GM19025 (cell line): ENCODE measurements at regions not wholly inside any gene's neighbourhood (a gene's known extent, or its start where the extent isn't known, plus 50 kb on each side); places are given as distances from the start of the nearest gene placed in this dataset.

Source experiments
- ATAC-seq: cut with Tn5 transposase; IDR thresholded peaks from one replicate; pipeline ENCODE4 v1.9.1; 2021; ENCODE audit warnings: mild to moderate bottlenecking, low read depth, moderate library complexity; ENCODE audit not compliant: unreplicated experiment

DNA sequence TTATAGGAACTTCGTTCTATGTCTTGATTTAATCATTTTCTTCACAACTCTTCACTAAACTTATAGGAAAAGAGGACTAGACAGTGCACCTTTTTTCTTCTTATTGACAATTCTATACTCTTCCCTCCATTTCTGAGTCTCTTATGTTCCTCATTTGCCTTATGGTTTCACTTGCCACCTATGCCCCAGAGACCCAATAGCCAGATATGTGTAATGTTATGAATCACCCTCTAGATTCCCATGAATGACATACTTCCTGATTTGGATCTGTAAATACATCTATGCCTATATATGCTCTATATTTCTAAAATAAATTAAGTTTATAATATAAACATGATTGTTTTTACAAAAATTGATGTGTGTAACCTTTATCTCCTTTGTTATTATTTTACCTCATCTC lies 514.1 kb upstream of the MEF2C start:
- peak; percentile 53 for ATAC-seq

GRCh38 chr5:89396278-89396954 lies 513.4 kb upstream of the MEF2C start:
- peak; percentile 52 for ATAC-seq

DNA sequence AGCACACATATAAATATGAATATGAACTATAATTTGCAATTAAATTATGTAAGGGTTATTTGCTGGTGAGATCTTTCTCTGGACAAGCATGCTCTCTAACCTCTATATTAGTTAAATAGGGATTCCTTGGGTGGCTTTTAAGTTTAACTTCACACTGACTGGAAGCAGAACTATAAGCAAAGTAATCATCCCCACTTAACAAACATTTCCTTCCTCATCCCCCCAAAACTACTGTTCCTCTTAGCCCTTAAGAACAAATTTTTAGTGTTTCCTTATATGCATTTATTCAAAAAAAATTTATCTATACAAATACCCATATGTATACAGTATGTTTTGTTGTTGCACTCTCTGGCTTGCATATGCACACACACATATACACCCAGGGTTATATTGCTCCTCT lies 512.1 kb upstream of the MEF2C start:
- no peak for ATAC-seq

DNA sequence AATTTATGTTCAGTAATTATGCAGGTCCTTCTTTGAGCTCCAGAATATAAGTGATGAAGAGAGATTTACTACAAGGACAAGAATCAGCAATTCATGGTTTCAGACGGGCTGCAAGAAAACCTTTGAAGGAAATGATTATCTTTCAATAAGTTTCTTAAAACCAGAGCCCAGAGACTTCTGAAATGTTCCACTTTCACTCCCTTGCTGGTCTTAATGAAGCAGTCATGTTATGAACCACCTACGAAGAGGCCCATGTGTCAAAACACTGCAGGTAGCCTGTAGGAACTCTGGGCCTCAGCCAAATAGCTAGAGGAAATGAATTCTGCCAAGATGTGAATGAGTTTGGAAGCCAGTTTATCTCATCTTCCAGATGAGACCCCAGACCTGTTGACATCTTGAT lies 505.9 kb upstream of the MEF2C start:
- no peak for ATAC-seq

- no peak for ATAC-seq
Measured at GRCh38 chr5:89384391-89384790, 501.4 kb upstream of the MEF2C start.

GRCh38 chr5:89380635-89381034 lies 497.7 kb upstream of the MEF2C start:
- no peak for ATAC-seq

DNA sequence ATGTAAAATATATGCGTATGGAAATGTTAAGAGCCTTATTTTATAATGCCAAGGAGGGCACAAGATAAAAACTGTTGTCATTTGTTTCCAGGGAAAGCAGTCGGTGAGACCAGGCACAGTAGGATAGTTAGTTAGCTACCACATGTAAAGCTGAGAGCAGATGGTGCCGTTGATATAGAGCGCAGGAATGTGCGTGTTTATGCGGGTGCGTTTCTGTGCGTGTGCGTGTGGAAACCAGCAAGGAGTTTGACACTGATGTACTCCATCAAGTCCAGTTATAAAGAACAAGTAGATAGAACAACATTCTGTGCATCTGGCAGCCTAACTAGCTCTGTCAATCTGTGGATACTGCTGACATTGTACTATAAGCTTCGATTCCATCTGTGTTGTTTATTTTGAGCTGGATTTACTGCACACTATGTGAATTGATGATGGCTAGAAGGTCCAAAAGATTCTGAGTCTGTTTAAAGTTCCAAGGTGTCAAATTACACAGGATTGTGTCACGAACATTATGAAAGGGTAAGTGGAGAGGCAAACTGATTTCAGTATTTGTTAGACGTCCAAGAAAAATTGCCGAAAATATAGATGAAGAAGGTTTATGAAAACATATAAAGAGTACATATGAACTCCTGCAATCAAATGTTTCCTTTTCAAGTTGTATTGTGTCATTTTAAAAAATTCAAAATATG lies 494.9 kb upstream of the MEF2C start:
- no peak for ATAC-seq

DNA sequence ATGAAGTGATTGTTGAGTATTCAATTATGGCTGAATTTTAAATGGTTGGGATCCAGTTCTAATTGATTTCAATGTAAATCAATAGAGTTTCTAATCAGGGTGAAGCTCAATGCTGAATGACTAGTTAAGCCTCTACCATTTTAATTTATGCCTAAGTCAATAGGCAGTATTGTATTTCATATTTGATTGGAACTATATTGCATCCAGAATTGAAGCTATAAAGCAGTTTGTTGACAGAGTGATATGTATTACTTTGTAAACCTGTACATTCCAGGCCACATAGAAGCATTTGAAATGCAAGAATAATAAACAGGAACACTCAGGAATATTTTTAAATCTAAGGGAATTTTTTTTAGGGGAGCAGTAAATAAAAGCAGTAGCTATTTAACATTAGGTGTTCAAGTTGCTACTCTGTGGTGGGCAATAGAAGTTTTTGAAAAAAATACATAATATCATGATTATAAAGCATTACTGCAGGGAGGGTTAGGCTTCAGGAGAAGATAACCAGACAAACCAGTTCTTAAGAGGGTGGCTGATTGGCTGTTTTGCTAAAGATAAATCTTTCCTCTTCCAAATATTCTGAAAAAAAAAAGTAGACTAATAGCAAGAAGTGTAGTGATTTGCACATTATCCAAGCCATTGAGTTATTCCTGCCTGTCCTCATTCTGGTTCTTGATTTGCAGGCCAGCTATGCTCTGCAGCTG lies 492.0 kb upstream of the MEF2C start:
- no peak for ATAC-seq

- ATAC-seq: no peak
Measured at GRCh38 chr5:89374144-89374784, 491.3 kb upstream of the MEF2C start.

DNA sequence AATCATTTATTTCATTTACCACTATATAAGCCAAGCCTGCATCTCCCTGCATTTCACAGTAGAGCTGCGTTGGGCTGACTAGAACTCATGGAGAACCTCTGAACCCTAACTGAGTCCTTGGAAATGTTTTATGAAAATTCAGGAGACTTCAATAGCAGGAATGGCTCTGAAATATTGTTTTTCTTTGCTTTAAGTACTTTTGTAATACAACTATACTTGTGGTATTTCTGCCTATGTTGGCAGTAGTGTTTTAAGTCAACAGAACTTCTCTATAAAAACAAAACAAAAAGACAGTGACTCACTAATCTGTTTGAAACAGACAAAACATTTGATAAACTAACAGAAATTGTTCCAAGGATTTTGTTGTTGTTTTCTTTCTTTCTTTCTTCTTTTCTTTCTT lies 489.2 kb upstream of the MEF2C start:
- no peak for ATAC-seq

DNA sequence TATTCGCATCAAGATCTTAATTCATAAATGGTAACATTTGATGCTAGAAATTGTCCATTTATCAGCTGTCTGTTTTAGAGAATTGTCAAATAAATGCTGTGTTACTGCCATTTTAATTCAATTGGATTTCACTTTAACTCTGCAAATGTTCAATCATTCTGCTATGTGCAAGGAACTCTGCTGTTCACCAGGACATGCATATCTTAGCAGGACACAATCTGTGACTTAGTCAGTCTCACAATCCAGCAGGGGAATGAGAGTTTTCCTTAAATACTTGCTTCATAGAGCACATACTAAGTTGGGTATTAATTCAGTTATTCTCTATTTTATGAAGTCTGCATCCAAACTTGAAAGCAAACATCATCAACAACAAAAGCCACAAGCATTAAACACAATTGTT lies 488.7 kb upstream of the MEF2C start:
- ATAC-seq: no peak

DNA sequence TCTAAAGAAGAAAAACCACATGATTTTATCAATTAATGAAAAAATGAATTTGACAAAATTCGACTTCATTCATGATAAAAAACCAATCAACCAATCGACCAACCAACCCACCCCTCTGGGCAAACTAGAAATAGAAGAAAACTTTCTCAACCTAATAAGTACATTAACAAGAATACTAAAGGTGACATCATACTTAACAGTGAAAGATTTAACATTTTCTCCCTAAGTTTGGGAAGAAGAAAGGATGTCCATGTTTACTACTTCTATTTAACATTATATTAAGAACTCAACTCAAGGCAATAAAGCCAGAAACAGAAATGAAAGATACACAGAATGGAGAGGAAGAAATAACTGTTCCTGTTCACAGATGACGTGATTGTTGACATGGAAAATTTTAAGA lies 476.1 kb upstream of the MEF2C start:
- no peak for ATAC-seq

- peak; percentile 68 for ATAC-seq
Measured at GRCh38 chr5:89353837-89354551, 471.0 kb upstream of the MEF2C start.

- no peak for ATAC-seq
Measured at GRCh38 chr5:89351975-89352374, 469.0 kb upstream of the MEF2C start.

DNA sequence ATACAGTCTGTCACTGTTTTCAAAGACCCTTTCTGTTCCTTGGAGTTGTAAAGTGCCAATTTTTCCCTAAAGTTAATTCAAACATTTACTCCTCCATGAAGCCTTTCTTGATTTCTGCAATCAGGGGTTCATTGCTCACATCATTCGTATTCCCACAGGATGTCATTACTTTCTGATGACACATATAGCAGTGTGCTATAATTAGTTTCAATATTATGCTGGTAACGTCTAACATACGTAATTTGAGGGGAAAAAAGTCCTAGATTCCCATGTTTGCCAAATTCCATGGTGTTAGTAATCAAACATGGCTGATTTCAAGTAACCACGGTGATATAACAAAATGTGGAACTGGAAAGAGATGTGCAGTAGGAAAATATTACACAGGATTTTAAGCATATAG lies 468.2 kb upstream of the MEF2C start:
- no peak for ATAC-seq

DNA sequence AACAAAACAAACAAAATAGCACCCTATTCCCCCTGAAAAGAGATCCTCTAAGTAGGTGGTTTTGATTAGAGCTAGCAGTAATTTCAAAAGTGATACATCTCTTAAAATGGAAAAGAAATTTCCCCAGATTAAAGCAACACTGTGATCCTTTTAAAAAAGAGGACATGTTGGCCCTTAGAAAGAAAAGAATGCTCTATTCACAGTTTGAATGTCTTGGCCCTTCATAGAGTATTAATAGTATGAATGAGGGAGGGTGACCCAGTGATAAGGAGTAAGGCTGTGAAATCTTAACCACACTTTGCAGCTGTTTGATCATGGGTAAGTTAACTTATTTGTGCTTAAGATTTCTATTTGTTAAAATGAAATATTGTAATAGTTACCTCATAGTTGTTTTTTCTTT lies 467.7 kb upstream of the MEF2C start:
- no peak for ATAC-seq

- no peak for ATAC-seq
Measured at GRCh38 chr5:89349246-89349980, 466.4 kb upstream of the MEF2C start.

DNA sequence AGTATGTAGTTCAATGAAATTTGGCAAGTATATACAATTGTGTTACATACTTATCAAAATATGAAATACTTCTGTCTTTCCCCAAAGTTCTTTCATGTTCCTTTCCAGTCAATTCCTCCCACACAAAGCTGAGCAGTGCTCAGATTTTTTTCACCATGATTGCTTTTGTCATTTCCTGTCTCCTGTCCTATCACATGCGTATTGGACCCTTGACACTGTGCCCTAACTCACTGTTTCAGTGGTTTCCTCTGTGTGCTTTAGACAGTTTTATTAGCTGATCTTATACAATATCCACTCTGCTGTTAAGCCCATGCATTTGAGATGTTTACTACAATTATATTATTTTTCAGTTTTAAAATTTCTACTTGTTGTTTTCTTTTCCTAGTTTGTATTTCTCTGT lies 463.6 kb upstream of the MEF2C start:
- ATAC-seq: no peak

- ATAC-seq: peak; percentile 94
Measured at GRCh38 chr5:89343666-89344065, 460.7 kb upstream of the MEF2C start.
